RKO (cell line): ENCODE measurements at regions not wholly inside any gene's neighbourhood (a gene's known extent, or its start where the extent isn't known, plus 50 kb on each side); places are given as distances from the start of the nearest gene placed in this dataset.
"Not testable (repeated sequence)": the region's sequence is repeated elsewhere in the genome, so short reads cannot be mapped to it uniquely, and the experiment has no call there.

ENCODE experiments used
- DNase-seq: peaks from one replicate; pipeline ENCODE4 v3.0.0-alpha.2; 2016; ENCODE audit warnings: low spot score

DNA sequence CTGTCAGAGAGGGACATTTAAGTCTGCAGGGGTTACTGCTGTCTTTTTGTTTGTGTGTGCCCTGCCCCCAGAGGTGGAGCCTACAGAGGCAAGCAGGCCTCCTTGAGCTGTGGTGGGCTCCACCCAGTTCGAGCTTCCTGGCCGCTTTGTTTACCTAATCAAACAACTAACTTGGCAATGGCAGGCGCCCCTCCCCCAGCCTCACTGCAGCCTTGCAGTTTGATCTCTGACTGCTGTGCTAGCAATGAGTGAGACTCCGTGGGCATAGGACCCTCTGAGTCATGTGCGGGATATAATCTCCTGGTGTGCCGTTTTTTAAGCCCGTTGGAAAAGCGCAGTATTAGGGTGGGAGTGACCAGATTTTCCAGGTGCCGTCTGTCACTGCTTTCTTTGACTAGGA is 216.8 kb upstream of the CDKN2B start:
- DNase-seq, result not testable (repeated sequence)

DNA sequence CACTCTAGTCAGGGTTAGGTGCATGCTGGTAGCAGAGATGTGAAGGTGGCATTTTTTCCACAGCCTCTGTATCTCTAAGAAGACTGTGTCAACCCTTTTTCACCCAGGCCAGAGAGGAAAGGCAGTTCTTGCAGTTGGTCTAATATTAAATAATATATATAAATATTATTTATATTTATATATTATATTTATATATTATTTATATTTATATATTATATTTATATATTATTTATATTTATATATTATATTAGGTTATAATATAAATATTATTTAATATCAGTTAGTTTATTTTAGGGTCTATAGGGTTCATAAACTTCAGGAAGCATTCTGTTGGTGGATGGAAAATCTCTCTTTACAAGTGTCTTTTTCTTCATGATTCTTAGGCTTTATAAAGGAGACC is 218.6 kb upstream of the DMRTA1 start:
- DNase-seq, result no peak

GRCh38 chr9:22228542-22228941 is 218.1 kb upstream of the DMRTA1 start:
- no peak for DNase-seq

DNA sequence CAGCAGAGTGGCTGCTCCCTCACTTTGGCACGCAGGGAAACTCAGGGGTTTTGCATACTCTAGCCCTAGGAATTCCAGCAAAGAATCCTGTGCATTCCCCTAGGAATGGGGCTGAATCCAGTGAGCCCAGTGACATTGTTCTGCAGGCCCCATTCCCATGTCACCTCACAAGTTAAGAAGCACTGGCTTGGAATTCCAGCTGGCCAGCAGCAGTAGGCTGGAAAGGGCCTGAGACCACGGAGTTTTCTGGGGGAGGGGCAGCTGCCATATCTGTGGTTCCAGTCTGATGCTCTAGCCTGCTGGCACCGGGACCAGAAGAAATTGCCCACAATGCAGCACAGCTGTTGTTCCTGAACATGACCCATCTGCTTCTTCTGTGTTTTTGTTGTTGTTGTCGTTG is 217.6 kb upstream of the DMRTA1 start:
- DNase-seq, result no peak

GRCh38 chr9:22231309-22231708 is 215.3 kb upstream of the DMRTA1 start:
- DNase-seq, result not testable (repeated sequence)

DNA sequence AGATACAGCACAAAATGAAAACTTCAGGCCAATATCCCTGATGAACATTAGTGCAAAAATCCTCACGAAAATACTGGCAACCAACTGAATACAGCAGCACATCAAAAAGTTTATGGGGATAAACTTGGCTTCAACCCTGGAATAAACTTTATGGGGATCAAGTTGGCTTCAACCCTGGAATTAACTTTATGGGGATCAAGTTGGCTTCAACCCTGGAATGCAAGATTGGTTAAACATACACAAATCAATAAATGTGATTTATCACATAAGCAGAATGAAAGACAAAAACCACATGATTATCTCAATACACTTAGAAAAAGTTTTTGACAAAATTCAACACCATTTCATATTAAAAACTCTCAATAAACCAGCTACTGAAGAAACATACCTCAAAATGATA is 213.7 kb upstream of the DMRTA1 start:
- no peak for DNase-seq

DNA sequence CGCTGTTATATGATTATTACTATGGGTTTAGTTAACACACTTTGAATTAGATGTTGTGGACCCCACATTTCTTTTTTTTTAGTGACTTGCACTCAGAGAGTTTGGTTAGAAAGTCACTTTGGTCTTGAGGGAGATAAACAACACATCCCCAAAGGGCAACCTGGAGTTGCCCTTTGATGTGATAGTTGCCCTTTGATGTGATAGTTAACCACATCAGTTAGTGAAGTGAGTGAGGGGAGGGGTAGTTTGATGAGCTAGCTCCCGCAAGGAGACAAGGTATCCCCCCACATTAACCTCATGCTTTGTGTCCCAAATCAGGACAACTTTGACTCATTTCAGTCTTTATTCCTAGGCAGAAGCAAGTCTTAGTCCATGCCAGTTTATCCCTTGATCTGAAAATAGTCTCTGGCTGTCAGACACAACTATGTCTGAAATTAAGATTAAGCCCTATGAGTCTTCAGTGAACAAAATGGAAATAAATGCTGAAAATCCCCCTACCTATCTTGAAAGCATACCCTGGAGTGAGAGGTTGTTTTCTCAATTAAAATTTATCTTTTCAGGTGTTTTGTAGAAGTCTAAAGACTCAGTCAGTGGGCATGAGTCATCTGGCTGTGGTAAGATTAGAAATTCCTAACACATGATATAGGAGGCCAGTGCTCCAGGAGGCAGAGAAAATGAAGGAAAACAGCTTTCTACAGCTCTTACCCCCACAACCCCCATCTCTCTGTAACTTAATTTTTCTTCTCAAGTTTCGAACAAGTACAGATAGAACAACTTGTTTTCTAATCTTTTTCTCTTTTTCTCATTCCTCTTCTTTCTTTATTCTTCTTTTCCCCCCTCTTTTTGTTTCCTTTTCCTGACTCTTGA is 208.9 kb upstream of the DMRTA1 start:
- peak; percentile 84 for DNase-seq

DNA sequence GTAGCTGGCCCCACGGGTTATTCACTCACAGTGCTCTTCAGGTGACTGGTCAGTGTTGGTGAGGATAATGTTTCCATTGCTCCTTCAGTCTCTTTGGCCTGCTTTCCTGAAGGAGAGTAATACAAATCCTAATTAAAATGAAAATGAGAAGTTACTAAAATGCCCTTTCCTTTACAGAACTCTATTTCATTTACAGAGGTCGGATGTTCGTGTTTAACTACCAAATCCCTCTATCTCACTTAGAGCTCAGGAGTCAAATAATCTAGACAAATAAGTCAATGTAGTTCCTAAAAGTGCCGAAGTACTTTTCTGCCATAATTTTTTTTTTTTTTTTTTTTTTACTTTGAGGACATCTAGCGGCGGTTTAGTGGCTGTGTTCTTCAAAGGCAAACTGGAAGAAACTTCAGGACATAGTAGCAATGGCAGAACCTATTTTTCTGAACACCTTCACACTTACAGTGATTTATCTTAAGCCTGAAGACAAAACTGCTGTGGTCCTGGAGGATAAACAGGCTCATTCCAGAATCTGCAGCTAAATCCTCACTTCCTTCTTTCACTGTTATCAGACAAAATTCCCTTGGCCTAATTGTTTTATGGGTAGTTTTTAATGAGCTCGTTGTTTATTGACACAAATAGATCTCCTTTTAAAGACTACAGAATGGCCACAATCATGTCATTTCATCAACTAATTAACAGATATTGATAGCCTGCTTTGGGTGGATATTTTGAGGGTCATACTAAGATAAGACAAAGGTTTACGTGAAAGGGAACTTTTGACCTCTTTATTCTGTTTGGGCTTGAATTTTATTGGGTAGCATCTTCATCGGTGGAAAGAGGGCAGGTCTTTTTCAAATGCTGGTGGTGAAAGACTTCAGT is 207.6 kb upstream of the DMRTA1 start:
- DNase-seq, result peak; percentile 77

DNA sequence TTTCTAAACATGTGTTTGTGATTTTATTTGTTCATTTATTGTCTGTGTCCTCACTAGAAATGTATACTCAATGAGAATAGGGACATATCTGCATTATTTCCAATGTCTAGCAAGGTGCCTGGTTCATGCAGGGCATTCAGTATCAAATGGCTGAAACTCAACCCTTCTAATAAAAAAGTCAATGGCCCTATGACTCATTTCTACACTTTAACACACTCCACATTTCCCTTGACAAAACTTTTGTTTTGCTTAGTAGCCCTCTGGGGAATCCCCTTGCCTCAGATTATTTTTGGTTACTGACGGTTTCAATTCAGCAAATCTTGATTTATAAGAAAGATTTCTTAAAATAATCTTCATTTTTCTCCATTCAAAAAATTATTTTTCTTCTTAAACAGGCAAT is 206.0 kb upstream of the DMRTA1 start:
- DNase-seq, result no peak

- no peak for DNase-seq
Measured at GRCh38 chr9:22241024-22241423, 205.6 kb upstream of the DMRTA1 start.

DNA sequence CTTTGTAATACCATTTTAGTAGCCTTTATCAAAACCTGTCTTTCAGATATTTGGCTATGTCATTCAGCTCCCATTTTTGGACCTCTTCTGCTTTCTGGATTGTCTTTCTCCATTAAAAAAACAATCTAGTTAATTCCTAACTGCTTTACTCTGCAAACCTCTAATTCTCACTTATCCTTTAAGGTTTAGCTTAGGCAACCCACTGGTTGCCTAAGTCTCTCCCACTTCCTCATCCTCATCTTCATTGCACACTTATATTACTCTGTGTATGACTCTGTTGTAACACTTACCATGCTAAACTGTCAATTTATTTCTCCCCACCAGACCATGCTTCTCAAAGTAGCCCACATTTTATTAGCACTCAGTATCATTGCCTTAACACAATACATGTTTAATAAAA is 205.0 kb upstream of the DMRTA1 start:
- DNase-seq, result no peak

GRCh38 chr9:22244139-22245011 is 202.2 kb upstream of the DMRTA1 start:
- DNase-seq, result peak; percentile 81

- DNase-seq, result no peak
Measured at GRCh38 chr9:22255337-22255736, 191.3 kb upstream of the DMRTA1 start.

GRCh38 chr9:22256381-22256780 is 190.2 kb upstream of the DMRTA1 start:
- no peak for DNase-seq

- DNase-seq, result no peak
Measured at GRCh38 chr9:22257026-22257816, 189.4 kb upstream of the DMRTA1 start.

DNA sequence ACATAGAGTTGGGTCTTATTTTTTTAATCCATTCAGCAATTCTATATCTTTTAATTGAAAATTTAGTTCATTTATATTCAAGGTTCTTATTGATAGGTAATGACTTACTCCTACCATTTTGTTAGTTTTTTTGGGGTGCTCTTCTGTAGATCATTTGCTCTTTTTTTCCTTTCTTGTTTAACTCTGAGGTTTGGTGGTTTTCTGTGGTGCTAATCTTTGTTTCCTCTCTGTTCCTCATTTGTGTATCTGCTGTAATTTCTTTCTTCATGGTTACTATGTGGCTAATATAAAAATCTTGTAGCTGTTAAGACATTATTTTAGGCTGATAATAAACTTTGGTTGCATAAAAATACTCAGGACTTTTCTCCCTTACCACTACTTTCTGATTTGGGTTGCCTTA is 181.6 kb upstream of the DMRTA1 start:
- DNase-seq, result no peak

GRCh38 chr9:22265534-22265933 is 181.1 kb upstream of the DMRTA1 start:
- no peak for DNase-seq

DNA sequence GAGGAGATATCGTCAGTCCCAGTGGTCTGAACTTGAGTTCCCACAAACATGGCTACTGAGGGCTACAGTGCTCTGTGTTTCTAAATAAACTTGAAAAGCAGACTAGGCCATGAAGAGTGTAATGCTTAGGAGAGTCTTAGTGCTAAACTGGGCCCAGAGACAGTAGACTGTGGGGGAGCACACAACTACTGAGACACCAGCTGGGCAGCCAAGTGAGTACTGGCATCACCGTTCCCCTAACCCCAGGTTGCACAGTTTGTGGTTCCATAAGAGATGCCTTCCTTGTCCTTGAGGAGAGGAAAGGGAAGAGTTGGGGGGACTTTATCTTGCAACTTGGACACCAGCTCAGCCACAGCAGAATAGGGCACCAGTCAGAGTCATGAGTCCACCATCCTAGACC is 172.1 kb upstream of the DMRTA1 start:
- DNase-seq, result no peak

DNA sequence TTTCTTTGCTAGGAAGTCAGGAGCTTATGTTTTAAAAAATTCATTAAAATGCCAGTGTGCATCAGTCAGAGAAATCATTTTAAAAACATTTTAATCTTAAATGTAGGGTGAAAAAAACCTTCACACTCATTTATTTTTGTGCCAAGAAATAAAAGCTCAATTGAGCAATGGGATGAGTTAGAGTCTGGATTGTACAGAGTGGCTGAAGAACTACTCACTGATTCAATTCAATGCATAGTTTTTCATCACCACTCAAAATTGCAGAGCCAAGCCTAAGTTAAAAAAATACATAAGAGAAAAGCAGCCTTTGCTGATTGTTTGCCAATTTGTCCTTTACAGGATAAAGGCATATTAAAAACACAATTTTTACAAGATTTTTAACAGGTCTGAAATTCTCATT is 168.2 kb upstream of the DMRTA1 start:
- DNase-seq, result no peak

DNA sequence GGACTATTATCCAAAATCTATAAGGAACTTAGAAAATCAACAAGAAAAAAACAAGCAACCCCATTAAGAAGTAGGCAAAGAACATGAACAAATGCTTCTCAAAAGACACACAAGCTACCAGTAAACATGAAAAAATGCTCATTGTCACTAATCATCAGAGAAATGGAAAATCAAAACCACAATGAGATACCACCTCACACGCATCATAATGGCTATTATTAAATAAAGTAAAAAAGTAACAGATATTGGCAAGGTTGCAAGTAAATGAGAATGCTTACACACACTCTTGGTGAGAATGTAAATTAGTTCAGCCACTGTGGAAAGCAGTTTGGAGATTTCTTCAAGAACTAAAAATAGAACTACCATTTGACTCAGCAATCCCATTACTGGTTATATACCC is 167.0 kb upstream of the DMRTA1 start:
- no peak for DNase-seq

- DNase-seq, result no peak
Measured at GRCh38 chr9:22285066-22285465, 161.6 kb upstream of the DMRTA1 start.
